ENCODE measurements at regions not wholly inside any gene's neighbourhood (a gene's known extent, or its start where the extent isn't known, plus 50 kb on each side); places are given as distances from the start of the nearest gene placed in this dataset.

- intact Hi-C loops (cut with DNase I; ENCODE audit: low total_unique reads), result no loop called here
- in situ Hi-C loops (cut with MboI; ENCODE audit: low pct_ligation_motif_present in 1 of 4, low pct_unique_long_range_greater_than_20kb in 1 of 4, low sequenced_read_pairs in 3 of 4), result no loop called here
- no peak for DNase-seq
These were observed 541.0 kb upstream of the ADARB2 start for GRCh38 chr10:2278363-2278762.

DNA sequence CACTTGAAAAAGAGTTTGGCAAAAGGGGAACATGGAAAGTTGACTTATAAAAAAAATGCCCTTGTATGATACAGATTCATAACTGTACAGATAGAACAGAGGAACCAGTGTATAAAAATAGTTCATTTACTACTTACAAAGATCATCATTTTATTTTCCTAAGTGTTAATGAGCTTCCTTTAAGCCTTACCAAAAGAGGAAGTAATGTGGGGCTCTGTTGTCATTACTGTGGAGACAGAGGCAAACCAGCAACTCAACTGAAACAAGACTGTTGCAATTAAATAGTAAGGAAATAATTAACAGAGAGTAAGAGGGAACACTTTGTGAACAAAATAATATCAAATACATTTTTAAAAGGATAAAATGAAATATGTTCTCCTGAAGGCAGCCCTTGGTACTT lies 526.2 kb upstream of the ADARB2 start:
- Histone ChIP-seq H3K4me1 (no peaks in the 10 kb centered on the region), H3K36me3 (no peaks in the 10 kb centered on the region), H3K9me3 (no peaks in the 10 kb centered on the region), H3K27me3 (no peaks in the 10 kb centered on the region), H3K27ac (no peak overlapping the region), H3K4me3 (no peak overlapping the region)
- in situ Hi-C loops (cut with MboI; ENCODE audit: low pct_ligation_motif_present in 1 of 4, low pct_unique_long_range_greater_than_20kb in 1 of 4, low sequenced_read_pairs in 3 of 4), result no loop called here
- no peak for DNase-seq
- intact Hi-C loops (cut with DNase I; ENCODE audit: low total_unique reads), result no loop called here
- TF ChIP-seq EP300 (IDR thresholded peaks at IDR 0.05; ENCODE audit: low read depth) (no peak), POLR2A (IDR thresholded peaks at IDR 0.05) (no peak), POLR2AphosphoS5 (IDR thresholded peaks at IDR 0.05) (no peak), CTCF (IDR thresholded peaks at IDR 0.05) (no peak)

More at GRCh38 chr10:2278363-2278762, 541.0 kb upstream of the ADARB2 start:
- H3K27me3 ChIP-seq, result no peaks in the 10 kb centered on the region
- H3K4me3 ChIP-seq, result no peak overlapping the region
- no peak for TF ChIP-seq CTCF (IDR thresholded peaks at IDR 0.05)
- TF ChIP-seq POLR2A (IDR thresholded peaks at IDR 0.05), result no peak
- TF ChIP-seq POLR2AphosphoS5 (IDR thresholded peaks at IDR 0.05), result no peak
- no peak for TF ChIP-seq EP300 (IDR thresholded peaks at IDR 0.05; ENCODE audit: low read depth)
- H3K4me1 ChIP-seq, result no peaks in the 10 kb centered on the region
- no peak overlapping the region for H3K27ac ChIP-seq
- peaks cover 0 to 15% of the 10 kb centered on the region in 2 donors for H3K9me3 ChIP-seq
- no peaks in the 10 kb centered on the region for H3K36me3 ChIP-seq
- 79 to 81% methylated on average over 3 to 11 of the region's 11 CpGs for WGBS, 2 donors (ENCODE audit: low coverage in 1 of 2)

DNA sequence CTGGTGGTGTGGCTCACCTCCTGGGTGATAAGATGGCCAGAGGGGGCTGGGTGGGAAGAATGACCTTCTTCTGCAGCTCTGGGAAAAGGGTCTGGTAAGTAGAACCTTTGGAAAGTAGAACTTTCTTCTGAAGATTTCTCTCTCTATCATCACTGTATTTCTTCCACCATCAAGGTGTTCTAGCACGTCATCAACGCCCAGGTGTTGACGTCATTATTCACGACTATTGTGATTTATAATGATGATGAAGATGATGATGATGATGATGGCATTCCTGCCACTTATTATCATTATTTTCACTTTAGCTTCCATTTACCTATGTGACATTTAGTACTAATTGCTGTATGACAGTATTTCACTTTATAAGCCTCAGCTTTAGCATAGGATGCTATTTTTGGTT lies 525.6 kb upstream of the ADARB2 start:
- H3K27me3 ChIP-seq, result no peaks in the 10 kb centered on the region
- DNase-seq, result no peak
- TF ChIP-seq EP300 (IDR thresholded peaks at IDR 0.05; ENCODE audit: low read depth), result no peak
- TF ChIP-seq POLR2AphosphoS5 (IDR thresholded peaks at IDR 0.05), result no peak
- TF ChIP-seq POLR2A (IDR thresholded peaks at IDR 0.05), result no peak
- TF ChIP-seq CTCF (IDR thresholded peaks at IDR 0.05), result no peak
- H3K27ac ChIP-seq, result no peak overlapping the region
- H3K4me3 ChIP-seq, result no peak overlapping the region
- WGBS, 2 donors (ENCODE audit: low coverage in 1 of 2), result 84 to 89% methylated on average over 4 of the region's 4 CpGs
- no peaks in the 10 kb centered on the region for H3K36me3 ChIP-seq
- no peaks in the 10 kb centered on the region for H3K9me3 ChIP-seq
- intact Hi-C loops (cut with DNase I; ENCODE audit: low total_unique reads) (no loop called here), in situ Hi-C loops (cut with MboI; ENCODE audit: low pct_ligation_motif_present in 1 of 4, low pct_unique_long_range_greater_than_20kb in 1 of 4, low sequenced_read_pairs in 3 of 4) (no loop called here)
- no peaks in the 10 kb centered on the region for H3K4me1 ChIP-seq

GRCh38 chr10:2262333-2262732 lies 525.0 kb upstream of the ADARB2 start:
- WGBS, 2 donors (ENCODE audit: low coverage in 1 of 2), result 69 to 81% methylated on average over 2 of the region's 2 CpGs
- TF ChIP-seq CTCF (IDR thresholded peaks at IDR 0.05), result no peak
- TF ChIP-seq EP300 (IDR thresholded peaks at IDR 0.05; ENCODE audit: low read depth), result no peak
- no peak for TF ChIP-seq POLR2A (IDR thresholded peaks at IDR 0.05)
- TF ChIP-seq POLR2AphosphoS5 (IDR thresholded peaks at IDR 0.05), result no peak
- H3K27me3 ChIP-seq, result no peaks in the 10 kb centered on the region

More at GRCh38 chr10:2262333-2262732, 525.0 kb upstream of the ADARB2 start:
- Histone ChIP-seq H3K36me3 (no peaks in the 10 kb centered on the region), H3K4me3 (no peak overlapping the region), H3K4me1 (no peaks in the 10 kb centered on the region), H3K9me3 (no peaks in the 10 kb centered on the region), H3K27ac (no peak overlapping the region)
- DNase-seq, result no peak
- intact Hi-C loops (cut with DNase I; ENCODE audit: low total_unique reads) (no loop called here), in situ Hi-C loops (cut with MboI; ENCODE audit: low pct_ligation_motif_present in 1 of 4, low pct_unique_long_range_greater_than_20kb in 1 of 4, low sequenced_read_pairs in 3 of 4) (no loop called here)
